SK-N-DZ (cell line): ENCODE measurements at regions not wholly inside any gene's neighbourhood (a gene's known extent, or its start where the extent isn't known, plus 50 kb on each side); places are given as distances from the start of the nearest gene placed in this dataset.
A peak's percentile ranks its signal among the peaks of the same experiment; 100 is the strongest.
"Not testable (repeated sequence)": the region's sequence is repeated elsewhere in the genome, so short reads cannot be mapped to it uniquely, and the experiment has no call there.

Experiments
- DNase-seq: peaks from one replicate; pipeline ENCODE4 v3.0.0-alpha.2; 2015; ENCODE audit warnings: low spot score

GRCh38 chrX:2162695-2163094 is 338.1 kb downstream of the DHRSX start:
- no peak for DNase-seq

GRCh38 chrX:2159861-2160260 is 340.9 kb downstream of the DHRSX start:
- DNase-seq: no peak

DNA sequence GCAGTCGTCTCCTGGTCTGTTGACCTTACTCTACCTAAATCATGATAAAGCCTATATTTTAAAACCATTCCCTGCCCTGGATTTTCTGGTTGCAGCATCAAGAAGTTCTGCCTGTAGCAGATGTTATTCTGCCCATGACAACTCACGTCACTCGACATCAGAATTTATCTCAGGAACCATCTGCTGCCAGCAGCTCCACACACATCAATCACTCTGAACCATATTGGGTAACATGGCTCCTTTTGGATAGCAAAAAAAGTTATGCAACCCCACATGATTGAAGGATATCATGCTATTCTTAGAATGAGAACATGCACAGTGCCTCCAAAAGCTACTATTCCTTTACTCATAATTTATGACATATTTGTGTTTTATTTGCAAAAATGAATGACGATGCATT is 341.4 kb downstream of the DHRSX start:
- no peak for DNase-seq

DNA sequence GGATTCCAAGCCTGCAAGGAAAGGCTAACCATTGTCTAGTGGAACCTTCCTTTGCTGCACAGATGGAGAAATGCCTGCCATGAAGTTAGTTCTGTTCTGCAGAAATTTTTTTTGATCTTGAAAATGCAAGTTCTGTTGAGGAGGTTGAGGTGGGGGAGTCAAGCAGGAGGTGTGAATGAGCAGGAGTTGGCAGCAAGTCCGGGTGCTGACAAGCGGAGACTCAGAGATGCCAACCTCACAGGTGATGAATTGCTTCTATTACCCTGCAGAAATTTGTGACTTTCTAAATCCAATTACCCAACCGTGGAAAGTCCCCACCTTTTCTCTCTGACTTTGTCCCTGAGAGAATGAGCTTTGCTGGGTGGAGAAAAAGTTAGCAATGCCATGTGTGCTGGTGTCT is 350.1 kb downstream of the DHRSX start:
- no peak for DNase-seq

- DNase-seq: not testable (repeated sequence)
Measured at GRCh38 chrX:2150014-2150413, 350.8 kb downstream of the DHRSX start.

- DNase-seq: not testable (repeated sequence)
Measured at GRCh38 chrX:2149055-2149454, 351.7 kb downstream of the DHRSX start.

- DNase-seq: peak; percentile 0
Measured at GRCh38 chrX:2147928-2148327, 352.8 kb downstream of the DHRSX start.

DNA sequence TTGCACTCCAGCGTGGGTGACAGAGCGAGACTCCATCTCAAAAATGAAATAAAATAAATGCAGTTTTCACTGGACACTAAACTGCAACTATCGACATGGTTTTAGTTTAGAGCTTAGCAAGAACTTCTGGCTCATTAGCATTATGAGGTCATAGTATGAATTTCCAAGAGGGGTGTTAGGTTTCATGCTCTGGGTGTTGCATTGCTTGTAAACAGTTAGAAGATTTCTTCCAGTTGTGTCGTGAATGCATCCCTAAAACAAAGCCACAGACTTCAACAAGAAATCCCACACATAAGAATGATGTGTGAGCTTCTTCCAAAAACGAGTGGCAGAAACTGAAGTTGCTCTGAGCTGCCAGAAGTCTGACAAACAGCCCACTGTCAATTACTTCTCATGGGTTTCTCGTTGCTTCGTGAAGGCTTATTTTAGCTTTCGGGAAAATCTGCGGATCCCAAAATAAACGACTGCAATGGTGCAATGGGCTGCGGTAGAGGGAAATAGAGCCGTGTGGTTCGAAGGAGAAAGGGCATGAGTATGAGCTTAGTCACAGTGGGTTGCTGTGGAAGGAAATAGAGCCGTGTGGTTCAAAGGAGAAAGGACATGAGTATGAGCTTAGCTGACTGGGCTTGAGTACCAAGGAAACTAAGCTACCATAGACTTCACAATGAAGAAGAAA is 354.9 kb downstream of the DHRSX start:
- no peak for DNase-seq

DNA sequence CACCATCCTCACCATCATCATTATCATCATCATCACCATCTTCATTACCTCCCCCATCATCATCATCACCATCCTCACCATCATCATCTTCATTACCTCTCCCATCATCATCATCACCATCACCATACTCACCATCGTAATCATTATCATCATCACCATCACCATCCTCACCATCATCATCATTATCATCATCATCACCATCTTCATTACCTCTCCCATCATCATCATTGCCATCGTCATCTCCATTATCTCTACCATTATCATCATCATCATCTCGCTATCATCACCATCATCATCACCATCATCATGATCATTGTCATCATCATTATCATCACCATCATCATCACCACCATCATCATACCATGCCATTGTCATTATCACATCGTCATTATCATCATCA is 362.9 kb downstream of the DHRSX start:
- no peak for DNase-seq

DNA sequence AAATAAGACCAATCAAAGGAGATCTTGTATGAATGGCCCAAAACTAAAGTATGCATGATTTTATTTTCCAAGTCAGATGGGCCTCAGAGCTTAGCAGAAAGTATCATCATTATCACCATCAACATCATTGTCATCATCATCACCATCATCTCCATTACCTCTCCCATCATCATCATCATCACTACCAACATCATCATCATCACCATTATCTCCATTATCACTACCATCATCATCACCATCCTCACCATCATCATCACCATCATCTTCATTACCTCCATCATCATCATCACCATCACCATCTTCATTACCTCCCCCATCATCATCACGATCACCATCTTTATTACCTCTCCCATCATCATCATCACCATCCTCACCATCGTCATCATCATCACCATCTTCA is 363.9 kb downstream of the DHRSX start:
- DNase-seq: no peak

DNA sequence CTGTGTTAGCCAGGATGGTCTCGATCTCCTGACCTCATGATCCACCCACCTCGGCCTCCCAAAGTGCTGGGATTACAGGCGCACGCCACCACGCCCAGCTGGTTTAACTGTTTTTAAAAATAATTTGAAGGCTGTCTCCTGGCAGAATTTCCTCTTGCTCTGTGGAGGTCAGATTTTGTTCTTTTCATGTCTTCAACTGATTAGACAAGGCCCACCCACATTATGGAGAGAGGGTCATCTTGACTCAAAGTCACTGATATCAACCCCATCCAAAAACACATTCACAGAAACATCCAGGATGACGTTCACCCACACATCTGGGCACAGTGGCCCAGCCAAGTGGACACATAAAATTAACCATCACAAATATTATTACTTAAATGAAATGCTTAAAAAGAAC is 365.4 kb downstream of the DHRSX start:
- DNase-seq: no peak

DNA sequence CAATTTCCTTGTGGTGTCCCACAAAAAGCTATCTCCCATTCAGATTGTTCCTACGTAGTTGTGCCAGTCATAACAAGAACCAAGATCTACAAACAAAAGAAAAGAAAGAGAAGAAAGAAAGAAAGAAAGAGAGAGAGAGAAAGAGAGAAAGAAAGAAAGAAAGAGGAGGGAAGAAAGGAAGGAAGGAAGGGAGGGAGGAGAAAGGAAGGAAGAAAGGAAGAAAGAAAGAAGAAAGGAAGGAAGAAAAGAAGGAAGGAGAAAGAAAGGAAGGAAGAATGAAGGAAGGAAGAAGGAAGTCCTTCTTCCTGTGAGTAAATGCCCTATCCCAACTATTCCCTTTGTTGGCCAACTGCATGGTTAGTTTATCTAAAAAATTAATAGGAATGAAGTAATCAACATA is 366.0 kb downstream of the DHRSX start:
- DNase-seq: no peak
